K562 (cell line): ENCODE measurements at regions not wholly inside any gene's neighbourhood (a gene's known extent, or its start where the extent isn't known, plus 50 kb on each side); places are given as distances from the start of the nearest gene placed in this dataset.

ENCODE experiments used
- BCL6 ChIP-seq: fragments of 250-450 bp; sonication (Bioruptor Pico); IDR thresholded peaks from 2 replicates; pipeline ENCODE4 v1.4.0; 2020
- CTCFL ChIP-seq: IDR thresholded peaks from 2 replicates; pipeline ENCODE4 v1.6.1; 2011; ENCODE audit warnings: borderline replicate concordance, low read depth, mild to moderate bottlenecking, moderate library complexity, low read length; ENCODE audit not compliant: insufficient read depth, poor library complexity, severe bottlenecking
- CXXC5 ChIP-seq: fragments of 250-450 bp; sonication (Bioruptor Pico); IDR thresholded peaks from 2 replicates; pipeline ENCODE4 v1.8.0; 2022; ENCODE audit warnings: inconsistent platforms, mild to moderate bottlenecking, moderate library complexity
- ESRRB ChIP-seq: fragments of 250-450 bp; sonication (Bioruptor Pico); IDR thresholded peaks from 2 replicates; pipeline ENCODE4 v1.5.0; 2020; ENCODE audit warnings: mild to moderate bottlenecking, moderate library complexity, borderline replicate concordance
- FOXA1 ChIP-seq: fragments of 450-650 bp; IDR thresholded peaks from 2 replicates; pipeline ENCODE4 v1.6.1; 2016; ENCODE audit warnings: mild to moderate bottlenecking, borderline replicate concordance
- HDAC1 ChIP-seq, 2 experiments: fragments of 450-650 bp; IDR thresholded peaks; 2 replicates each; pipeline ENCODE4 v1.6.1; 2016 to 2017; ENCODE audit warnings: inconsistent platforms in 1 of 2, mild to moderate bottlenecking in 1 of 2, moderate library complexity in 1 of 2
- HDAC8 ChIP-seq: fragments of 450-650 bp; IDR thresholded peaks from 2 replicates; pipeline ENCODE4 v1.6.1; 2016; ENCODE audit warnings: mild to moderate bottlenecking, missing genetic modification characterization, moderate library complexity, missing compliant biosample characterization
- MAX ChIP-seq: sonication (generic); formaldehyde crosslinking; IDR thresholded peaks from 2 replicates; pipeline ENCODE4 v1.9.0; 2022; ENCODE audit warnings: mild to moderate bottlenecking, missing genetic modification reagents
- NCOA6 ChIP-seq: fragments of 450-650 bp; IDR thresholded peaks from 2 replicates; pipeline ENCODE4 v1.6.1; 2017; ENCODE audit warnings: mild to moderate bottlenecking
- NFIX ChIP-seq: fragments of 250-450 bp; sonication (Bioruptor Pico); IDR thresholded peaks from 2 replicates; pipeline ENCODE4 v1.4.0; 2020; ENCODE audit warnings: low read depth, mild to moderate bottlenecking, moderate library complexity
- PCBP1 ChIP-seq: fragments of 200-400 bp; formaldehyde crosslinking; IDR thresholded peaks from 2 replicates; pipeline ENCODE4 v1.6.1; 2018; ENCODE audit warnings: mild to moderate bottlenecking, low read depth, low read length; ENCODE audit not compliant: poor library complexity, severe bottlenecking
- POLR2B ChIP-seq: fragments of 450-650 bp; IDR thresholded peaks from 2 replicates; pipeline ENCODE4 v1.6.1; 2018; ENCODE audit warnings: low read depth; ENCODE audit not compliant: partially characterized antibody
- RERE ChIP-seq: sonication (generic); formaldehyde crosslinking; IDR thresholded peaks from 2 replicates; pipeline ENCODE4 v1.8.0; 2023; ENCODE audit warnings: missing genetic modification reagents, mild to moderate bottlenecking, borderline replicate concordance
- SMAD3 ChIP-seq: fragments of 450-650 bp; formaldehyde crosslinking; conservative IDR thresholded peaks from 2 replicates; pipeline ENCODE4 v1.4.0; 2020; ENCODE audit warnings: mild to moderate bottlenecking
- ZBTB17 ChIP-seq: fragments of 450-650 bp; formaldehyde crosslinking; IDR thresholded peaks from 2 replicates; pipeline ENCODE4 v1.4.0; 2020; ENCODE audit warnings: mild to moderate bottlenecking
- ZNF140 ChIP-seq: fragments of 250-450 bp; sonication (Bioruptor Pico); IDR thresholded peaks from 2 replicates; pipeline ENCODE4 v1.8.0; 2021; ENCODE audit warnings: moderate library complexity, mild to moderate bottlenecking, inconsistent platforms
- ZNF146 ChIP-seq: IDR thresholded peaks from one replicate; pipeline ENCODE4 v1.6.1; 2018; ENCODE audit warnings: missing compliant biosample characterization; ENCODE audit not compliant: unreplicated experiment
- ZNF280B ChIP-seq: fragments of 250-450 bp; sonication (Bioruptor Pico); IDR thresholded peaks from 2 replicates; pipeline ENCODE4 v1.5.1; 2021; ENCODE audit warnings: mild to moderate bottlenecking

GRCh38 chr3:177345049-177345972 is 148.0 kb upstream of the TBL1XR1 start (continued):
- TF ChIP-seq CTCFL (no peak), ZNF146 (no peak), HDAC1 (IDR thresholded peaks at IDR 0.05) (peak in 1 of 2 experiments; percentile 80; a peak in 1 of 4 replicates), FOXA1 (no peak), MAX (CRISPR knock-in tag) (0 out of 2 replicates have a peak, but pooled peaks have one; percentile 35), NFIX (CRISPR knock-in tag) (no peak), POLR2B (peak; percentile 51), ZBTB17 (CRISPR knock-in tag) (peak; percentile 16; the same call in 1 of the 2 replicates), ZNF140 (CRISPR knock-in tag) (no peak), SMAD3 (peak; percentile 58), PCBP1 (no peak), BCL6 (CRISPR knock-in tag) (peak; percentile 15; the same call in 1 of the 2 replicates), ZNF280B (no peak), NCOA6 (peak; percentile 53; the same call in 1 of the 2 replicates), HDAC8 (tag) (peak; percentile 60; the same call in 1 of the 2 replicates), ESRRB (CRISPR knock-in tag) (no peak), RERE (CRISPR knock-in tag) (no peak), CXXC5 (CRISPR knock-in tag) (peak; percentile 71)
